ENCODE measurements at regions not wholly inside any gene's neighbourhood (a gene's known extent, or its start where the extent isn't known, plus 50 kb on each side); places are given as distances from the start of the nearest gene placed in this dataset.

GRCh38 chr1:4396551-4396950 is 257.9 kb upstream of the AJAP1 start:
- Histone ChIP-seq H3K27ac (ENCODE audit: low read depth, low read length) (no peak overlapping the region), H3K9me3 (ENCODE audit: control insufficient read depth, insufficient read depth, low read length) (peaks cover 6% of the 10 kb centered on the region; the same call in 1 of the 2 replicates), H3K9me2 (replicated peaks; ENCODE audit: control insufficient read depth, low read length) (no peaks in the 10 kb centered on the region), H3K4me3 (ENCODE audit: low read length) (no peak overlapping the region), H3K27me3 (ENCODE audit: control insufficient read depth, low read length) (0 out of 2 replicates have a peak, but pooled peaks cover 6% of the 10 kb centered on the region), H3F3A (ENCODE audit: control insufficient read depth, insufficient read depth) (no peaks in the 10 kb centered on the region), H3K36me3 (ENCODE audit: control insufficient read depth, low read length) (no peaks in the 10 kb centered on the region), H3K4me2 (ENCODE audit: low read length) (no peak overlapping the region), H3K79me2 (ENCODE audit: control insufficient read depth, low read length) (no peaks in the 10 kb centered on the region), H3K4me1 (ENCODE audit: control insufficient read depth, low read length) (no peaks in the 10 kb centered on the region), H4K20me1 (ENCODE audit: control insufficient read depth, insufficient read depth, low read depth, low read length) (no peaks in the 10 kb centered on the region)
- no peak for TF ChIP-seq CTCF (IDR thresholded peaks at IDR 0.05; ENCODE audit: low read depth, low read length, poor library complexity, severe bottlenecking)
- no peak for TF ChIP-seq EZH2phosphoT487 (IDR thresholded peaks at IDR 0.05; ENCODE audit: borderline replicate concordance, low read length)

- TF ChIP-seq CTCF (IDR thresholded peaks at IDR 0.05; ENCODE audit: low read depth, low read length, poor library complexity, severe bottlenecking): no peak
- TF ChIP-seq EZH2phosphoT487 (IDR thresholded peaks at IDR 0.05; ENCODE audit: borderline replicate concordance, low read length): no peak
- H3K79me2 ChIP-seq (ENCODE audit: control insufficient read depth, low read length): no peaks in the 10 kb centered on the region
- no peaks in the 10 kb centered on the region for H3K36me3 ChIP-seq (ENCODE audit: control insufficient read depth, low read length)
- H3K27ac ChIP-seq (ENCODE audit: low read depth, low read length): no peak overlapping the region
- no peak overlapping the region for H3K4me2 ChIP-seq (ENCODE audit: low read length)
- no peak overlapping the region for H3K4me3 ChIP-seq (ENCODE audit: low read length)
- H3K9me2 ChIP-seq (replicated peaks; ENCODE audit: control insufficient read depth, low read length): no peaks in the 10 kb centered on the region
- H3K4me1 ChIP-seq (ENCODE audit: control insufficient read depth, low read length): no peaks in the 10 kb centered on the region
- peaks cover 6% of the 10 kb centered on the region; the same call in 1 of the 2 replicates for H3K9me3 ChIP-seq (ENCODE audit: control insufficient read depth, insufficient read depth, low read length)
- no peaks in the 10 kb centered on the region for H3F3A ChIP-seq (ENCODE audit: control insufficient read depth, insufficient read depth)
- H3K27me3 ChIP-seq (ENCODE audit: control insufficient read depth, low read length): 0 out of 2 replicates have a peak, but pooled peaks cover 6% of the 10 kb centered on the region
- no peaks in the 10 kb centered on the region for H4K20me1 ChIP-seq (ENCODE audit: control insufficient read depth, insufficient read depth, low read depth, low read length)
Observed at GRCh38 chr1:4397196-4397595, 257.2 kb upstream of the AJAP1 start.

GRCh38 chr1:4402032-4402431 is 252.4 kb upstream of the AJAP1 start:
- no peaks in the 10 kb centered on the region for H3K36me3 ChIP-seq (ENCODE audit: control insufficient read depth, low read length)
- H3K9me2 ChIP-seq (replicated peaks; ENCODE audit: control insufficient read depth, low read length): no peaks in the 10 kb centered on the region
- H3K27me3 ChIP-seq (ENCODE audit: control insufficient read depth, low read length): no peaks in the 10 kb centered on the region
- no peaks in the 10 kb centered on the region for H3F3A ChIP-seq (ENCODE audit: control insufficient read depth, insufficient read depth)
- no peaks in the 10 kb centered on the region for H3K4me1 ChIP-seq (ENCODE audit: control insufficient read depth, low read length)
- H3K27ac ChIP-seq (ENCODE audit: low read depth, low read length): no peak overlapping the region
- H3K9me3 ChIP-seq (ENCODE audit: control insufficient read depth, insufficient read depth, low read length): no peaks in the 10 kb centered on the region
- no peak overlapping the region for H3K4me2 ChIP-seq (ENCODE audit: low read length)
- H4K20me1 ChIP-seq (ENCODE audit: control insufficient read depth, insufficient read depth, low read depth, low read length): no peaks in the 10 kb centered on the region
- no peaks in the 10 kb centered on the region for H3K79me2 ChIP-seq (ENCODE audit: control insufficient read depth, low read length)
- H3K4me3 ChIP-seq (ENCODE audit: low read length): no peak overlapping the region
- TF ChIP-seq CTCF (IDR thresholded peaks at IDR 0.05; ENCODE audit: low read depth, low read length, poor library complexity, severe bottlenecking) (no peak), EZH2phosphoT487 (IDR thresholded peaks at IDR 0.05; ENCODE audit: borderline replicate concordance, low read length) (no peak)

All from DOHH2 (cell line).